Loucy (cell line): ENCODE measurements at regions not wholly inside any gene's neighbourhood (a gene's known extent, or its start where the extent isn't known, plus 50 kb on each side); places are given as distances from the start of the nearest gene placed in this dataset.

Experiments
- EZH2phosphoT487 ChIP-seq: fragments of 200-600 bp; IDR thresholded peaks from 2 replicates; pipeline ENCODE4 v1.6.1; 2018; ENCODE audit warnings: antibody characterized with exemption, mild to moderate bottlenecking, moderate library complexity, borderline replicate concordance
- TF ChIP-seq, protein P1 (sequence below): fragments of 200-600 bp; sonication (generic); conservative IDR thresholded peaks from 2 replicates; pipeline ENCODE4 v1.5.1; 2014; ENCODE audit warnings: mild to moderate bottlenecking, antibody characterized with exemption, low read length

DNA sequence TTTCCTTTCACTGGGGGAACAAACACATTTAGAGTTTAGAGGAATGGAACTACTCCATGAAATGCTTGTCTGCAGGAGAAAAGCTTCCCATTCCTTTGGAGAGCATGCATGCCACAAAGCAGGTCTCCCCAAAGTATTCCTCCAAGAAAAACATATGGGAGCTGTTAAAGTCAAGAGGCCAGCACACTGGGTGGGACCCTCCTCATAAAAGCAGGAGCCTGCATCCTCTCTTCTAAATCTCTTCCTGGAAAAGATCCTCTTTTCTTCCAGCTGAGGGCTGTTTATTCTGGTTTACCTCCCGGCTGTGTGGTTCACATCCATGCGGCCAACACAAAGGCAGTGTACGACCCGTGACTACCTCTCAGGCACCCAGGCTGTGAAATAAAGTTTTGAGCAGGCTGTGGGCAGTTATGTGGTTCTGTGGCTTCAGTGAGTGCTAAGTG lies 103.4 kb downstream of the TENT5C start:
- TF ChIP-seq, protein P1, sequence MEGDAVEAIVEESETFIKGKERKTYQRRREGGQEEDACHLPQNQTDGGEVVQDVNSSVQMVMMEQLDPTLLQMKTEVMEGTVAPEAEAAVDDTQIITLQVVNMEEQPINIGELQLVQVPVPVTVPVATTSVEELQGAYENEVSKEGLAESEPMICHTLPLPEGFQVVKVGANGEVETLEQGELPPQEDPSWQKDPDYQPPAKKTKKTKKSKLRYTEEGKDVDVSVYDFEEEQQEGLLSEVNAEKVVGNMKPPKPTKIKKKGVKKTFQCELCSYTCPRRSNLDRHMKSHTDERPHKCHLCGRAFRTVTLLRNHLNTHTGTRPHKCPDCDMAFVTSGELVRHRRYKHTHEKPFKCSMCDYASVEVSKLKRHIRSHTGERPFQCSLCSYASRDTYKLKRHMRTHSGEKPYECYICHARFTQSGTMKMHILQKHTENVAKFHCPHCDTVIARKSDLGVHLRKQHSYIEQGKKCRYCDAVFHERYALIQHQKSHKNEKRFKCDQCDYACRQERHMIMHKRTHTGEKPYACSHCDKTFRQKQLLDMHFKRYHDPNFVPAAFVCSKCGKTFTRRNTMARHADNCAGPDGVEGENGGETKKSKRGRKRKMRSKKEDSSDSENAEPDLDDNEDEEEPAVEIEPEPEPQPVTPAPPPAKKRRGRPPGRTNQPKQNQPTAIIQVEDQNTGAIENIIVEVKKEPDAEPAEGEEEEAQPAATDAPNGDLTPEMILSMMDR: no peak
- no peak for TF ChIP-seq EZH2phosphoT487
